WTC11 (cell line): ENCODE measurements at regions not wholly inside any gene's neighbourhood (a gene's known extent, or its start where the extent isn't known, plus 50 kb on each side); places are given as distances from the start of the nearest gene placed in this dataset.

Experiments used
- ATAC-seq: fragments of 200-7000 bp; cut with Tn5 transposase; 2 replicates; pipeline ENCODE4 v1.10.0; 2021; ENCODE audit warnings: mild to moderate bottlenecking, moderate library complexity
- CTCF ChIA-PET: fragments of 300-600 bp; sonication (Branson Sonifier 250); formaldehyde crosslinking; loops from one replicate; lab custom pipeline; 2021; ENCODE audit warnings: antibody characterized with exemption; lab: Charles Lee
- POLR2A ChIA-PET: fragments of 350-600 bp; sonication (Branson Sonifier 250); formaldehyde crosslinking; loops from one replicate; lab custom pipeline; 2021; ENCODE audit warnings: antibody characterized with exemption; lab: Charles Lee
- DNase-seq: peaks from one replicate; pipeline ENCODE4 v3.0.0; 2021; ENCODE audit warnings: low spot score
- H3K27ac Mint-ChIP-seq: 2 replicates; pipeline ENCODE4 v1.8.0; 2021; ENCODE audit warnings: mixed read lengths
- H3K27me3 Mint-ChIP-seq: 2 replicates; pipeline ENCODE4 v1.8.0; 2021; ENCODE audit warnings: low read depth, mild to moderate bottlenecking, moderate library complexity, mixed read lengths
- H3K36me3 Mint-ChIP-seq: 2 replicates; pipeline ENCODE4 v1.8.0; 2021; ENCODE audit warnings: mixed read lengths
- H3K4me1 Mint-ChIP-seq: 2 replicates; pipeline ENCODE4 v1.8.0; 2022; ENCODE audit warnings: mixed read lengths
- H3K4me3 Mint-ChIP-seq: 2 replicates; pipeline ENCODE4 v1.8.0; 2021; ENCODE audit warnings: mild to moderate bottlenecking, moderate library complexity, mixed read lengths
- H3K9me3 Mint-ChIP-seq: 2 replicates; pipeline ENCODE4 v1.8.0; 2021; ENCODE audit warnings: mixed read lengths
- ESRRA ChIP-seq: sonication (generic); formaldehyde crosslinking; IDR thresholded peaks from 2 replicates; pipeline ENCODE4 v1.8.1; 2022; ENCODE audit warnings: mild to moderate bottlenecking, missing genetic modification reagents, borderline replicate concordance
- NFATC4 ChIP-seq: fragments of 250-450 bp; sonication (Bioruptor Pico); IDR thresholded peaks from 2 replicates; pipeline ENCODE4 v1.9.0; 2021; ENCODE audit warnings: mild to moderate bottlenecking
- NFE2L1 ChIP-seq: sonication (generic); formaldehyde crosslinking; IDR thresholded peaks from 2 replicates; pipeline ENCODE4 v1.8.1; 2023; ENCODE audit warnings: missing genetic modification reagents
- SOX15 ChIP-seq: fragments of 250-450 bp; sonication (Bioruptor Pico); IDR thresholded peaks from 2 replicates; pipeline ENCODE4 v1.9.0; 2021; ENCODE audit warnings: mild to moderate bottlenecking
- SP1 ChIP-seq: sonication (generic); formaldehyde crosslinking; conservative IDR thresholded peaks from 2 replicates; pipeline ENCODE4 v1.8.1; 2022; ENCODE audit warnings: missing genetic modification reagents
- TEAD1 ChIP-seq: sonication (generic); formaldehyde crosslinking; IDR thresholded peaks from 2 replicates; pipeline ENCODE4 v1.8.0; 2022; ENCODE audit warnings: mild to moderate bottlenecking, missing genetic modification reagents
- ZNF138 ChIP-seq: sonication (generic); formaldehyde crosslinking; conservative IDR thresholded peaks from 2 replicates; pipeline ENCODE4 v1.8.1; 2022; ENCODE audit warnings: mild to moderate bottlenecking, moderate library complexity, missing genetic modification reagents
- ZNF317 ChIP-seq: sonication (generic); formaldehyde crosslinking; IDR thresholded peaks from 2 replicates; pipeline ENCODE4 v1.8.1; 2023; ENCODE audit warnings: low read depth, mild to moderate bottlenecking, moderate library complexity, missing genetic modification reagents, borderline replicate concordance
- ZNF396 ChIP-seq: fragments of 250-450 bp; sonication (Bioruptor Pico); IDR thresholded peaks from 2 replicates; pipeline ENCODE4 v1.8.0; 2021; ENCODE audit warnings: mild to moderate bottlenecking, moderate library complexity, borderline replicate concordance
- TF ChIP-seq, protein P1 (sequence below): sonication (generic); formaldehyde crosslinking; IDR thresholded peaks from 2 replicates; pipeline ENCODE4 v1.8.1; 2023; ENCODE audit warnings: mild to moderate bottlenecking, missing genetic modification reagents, borderline replicate concordance
- TF ChIP-seq, protein P2 (sequence below): fragments of 250-450 bp; sonication (Bioruptor Pico); IDR thresholded peaks from 2 replicates; pipeline ENCODE4 v2.1.2; 2022; ENCODE audit warnings: mild to moderate bottlenecking, moderate library complexity
- TF ChIP-seq, protein P3 (sequence below): sonication (generic); formaldehyde crosslinking; IDR thresholded peaks from 2 replicates; pipeline ENCODE4 v1.8.1; 2022; ENCODE audit warnings: low read depth, mild to moderate bottlenecking, moderate library complexity, missing genetic modification reagents, borderline replicate concordance
- TF ChIP-seq, protein P4 (sequence below): sonication (generic); formaldehyde crosslinking; IDR thresholded peaks from 2 replicates; pipeline ENCODE4 v1.8.1; 2023; ENCODE audit warnings: mild to moderate bottlenecking, missing genetic modification reagents
- TF ChIP-seq, protein P5 (sequence below): fragments of 250-450 bp; sonication (Bioruptor Pico); IDR thresholded peaks from 2 replicates; pipeline ENCODE4 v1.9.0; 2021; ENCODE audit warnings: mild to moderate bottlenecking
- TF ChIP-seq, protein P6 (sequence below): fragments of 200-600 bp; IDR thresholded peaks from 2 replicates; pipeline ENCODE4 v1.8.0; 2022; ENCODE audit warnings: antibody characterized with exemption

DNA sequence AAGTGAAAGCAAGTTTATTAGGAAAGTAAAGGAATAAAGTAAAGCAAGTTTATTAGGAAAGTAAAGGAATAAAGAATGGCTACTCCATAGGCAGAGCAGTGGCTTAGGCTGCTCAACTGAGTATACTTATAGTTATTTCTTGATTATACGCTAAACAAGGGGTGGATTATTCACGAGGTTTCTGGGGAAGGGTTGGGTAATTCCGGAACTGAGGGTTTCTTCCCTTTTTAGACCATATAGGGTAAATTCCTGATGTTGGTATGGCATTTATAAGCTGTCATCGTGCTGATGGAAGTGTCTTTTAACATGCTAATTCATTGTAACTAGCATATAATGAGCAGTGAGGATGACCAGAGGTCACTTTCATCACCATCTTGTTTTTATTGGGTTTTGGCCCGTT is 194.3 kb downstream of the DLEU7 start (continued):
- TF ChIP-seq, protein P1, sequence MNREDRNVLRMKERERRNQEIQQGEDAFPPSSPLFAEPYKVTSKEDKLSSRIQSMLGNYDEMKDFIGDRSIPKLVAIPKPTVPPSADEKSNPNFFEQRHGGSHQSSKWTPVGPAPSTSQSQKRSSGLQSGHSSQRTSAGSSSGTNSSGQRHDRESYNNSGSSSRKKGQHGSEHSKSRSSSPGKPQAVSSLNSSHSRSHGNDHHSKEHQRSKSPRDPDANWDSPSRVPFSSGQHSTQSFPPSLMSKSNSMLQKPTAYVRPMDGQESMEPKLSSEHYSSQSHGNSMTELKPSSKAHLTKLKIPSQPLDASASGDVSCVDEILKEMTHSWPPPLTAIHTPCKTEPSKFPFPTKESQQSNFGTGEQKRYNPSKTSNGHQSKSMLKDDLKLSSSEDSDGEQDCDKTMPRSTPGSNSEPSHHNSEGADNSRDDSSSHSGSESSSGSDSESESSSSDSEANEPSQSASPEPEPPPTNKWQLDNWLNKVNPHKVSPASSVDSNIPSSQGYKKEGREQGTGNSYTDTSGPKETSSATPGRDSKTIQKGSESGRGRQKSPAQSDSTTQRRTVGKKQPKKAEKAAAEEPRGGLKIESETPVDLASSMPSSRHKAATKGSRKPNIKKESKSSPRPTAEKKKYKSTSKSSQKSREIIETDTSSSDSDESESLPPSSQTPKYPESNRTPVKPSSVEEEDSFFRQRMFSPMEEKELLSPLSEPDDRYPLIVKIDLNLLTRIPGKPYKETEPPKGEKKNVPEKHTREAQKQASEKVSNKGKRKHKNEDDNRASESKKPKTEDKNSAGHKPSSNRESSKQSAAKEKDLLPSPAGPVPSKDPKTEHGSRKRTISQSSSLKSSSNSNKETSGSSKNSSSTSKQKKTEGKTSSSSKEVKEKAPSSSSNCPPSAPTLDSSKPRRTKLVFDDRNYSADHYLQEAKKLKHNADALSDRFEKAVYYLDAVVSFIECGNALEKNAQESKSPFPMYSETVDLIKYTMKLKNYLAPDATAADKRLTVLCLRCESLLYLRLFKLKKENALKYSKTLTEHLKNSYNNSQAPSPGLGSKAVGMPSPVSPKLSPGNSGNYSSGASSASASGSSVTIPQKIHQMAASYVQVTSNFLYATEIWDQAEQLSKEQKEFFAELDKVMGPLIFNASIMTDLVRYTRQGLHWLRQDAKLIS (CRISPR knock-in tag): no peak
- no peak for TF ChIP-seq TEAD1 (CRISPR knock-in tag)
- TF ChIP-seq, protein P2, sequence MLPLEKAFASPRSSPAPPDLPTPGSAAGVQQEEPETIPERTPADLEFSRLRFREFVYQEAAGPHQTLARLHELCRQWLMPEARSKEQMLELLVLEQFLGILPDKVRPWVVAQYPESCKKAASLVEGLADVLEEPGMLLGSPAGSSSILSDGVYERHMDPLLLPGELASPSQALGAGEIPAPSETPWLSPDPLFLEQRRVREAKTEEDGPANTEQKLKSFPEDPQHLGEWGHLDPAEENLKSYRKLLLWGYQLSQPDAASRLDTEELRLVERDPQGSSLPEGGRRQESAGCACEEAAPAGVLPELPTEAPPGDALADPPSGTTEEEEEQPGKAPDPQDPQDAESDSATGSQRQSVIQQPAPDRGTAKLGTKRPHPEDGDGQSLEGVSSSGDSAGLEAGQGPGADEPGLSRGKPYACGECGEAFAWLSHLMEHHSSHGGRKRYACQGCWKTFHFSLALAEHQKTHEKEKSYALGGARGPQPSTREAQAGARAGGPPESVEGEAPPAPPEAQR (CRISPR knock-in tag): no peak
- TF ChIP-seq, protein P3, sequence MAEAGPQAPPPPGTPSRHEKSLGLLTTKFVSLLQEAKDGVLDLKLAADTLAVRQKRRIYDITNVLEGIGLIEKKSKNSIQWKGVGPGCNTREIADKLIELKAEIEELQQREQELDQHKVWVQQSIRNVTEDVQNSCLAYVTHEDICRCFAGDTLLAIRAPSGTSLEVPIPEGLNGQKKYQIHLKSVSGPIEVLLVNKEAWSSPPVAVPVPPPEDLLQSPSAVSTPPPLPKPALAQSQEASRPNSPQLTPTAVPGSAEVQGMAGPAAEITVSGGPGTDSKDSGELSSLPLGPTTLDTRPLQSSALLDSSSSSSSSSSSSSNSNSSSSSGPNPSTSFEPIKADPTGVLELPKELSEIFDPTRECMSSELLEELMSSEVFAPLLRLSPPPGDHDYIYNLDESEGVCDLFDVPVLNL (CRISPR knock-in tag): no peak
- no peak for TF ChIP-seq ESRRA (CRISPR knock-in tag)
- TF ChIP-seq, all 79 proteins: peak for 0

DNA sequence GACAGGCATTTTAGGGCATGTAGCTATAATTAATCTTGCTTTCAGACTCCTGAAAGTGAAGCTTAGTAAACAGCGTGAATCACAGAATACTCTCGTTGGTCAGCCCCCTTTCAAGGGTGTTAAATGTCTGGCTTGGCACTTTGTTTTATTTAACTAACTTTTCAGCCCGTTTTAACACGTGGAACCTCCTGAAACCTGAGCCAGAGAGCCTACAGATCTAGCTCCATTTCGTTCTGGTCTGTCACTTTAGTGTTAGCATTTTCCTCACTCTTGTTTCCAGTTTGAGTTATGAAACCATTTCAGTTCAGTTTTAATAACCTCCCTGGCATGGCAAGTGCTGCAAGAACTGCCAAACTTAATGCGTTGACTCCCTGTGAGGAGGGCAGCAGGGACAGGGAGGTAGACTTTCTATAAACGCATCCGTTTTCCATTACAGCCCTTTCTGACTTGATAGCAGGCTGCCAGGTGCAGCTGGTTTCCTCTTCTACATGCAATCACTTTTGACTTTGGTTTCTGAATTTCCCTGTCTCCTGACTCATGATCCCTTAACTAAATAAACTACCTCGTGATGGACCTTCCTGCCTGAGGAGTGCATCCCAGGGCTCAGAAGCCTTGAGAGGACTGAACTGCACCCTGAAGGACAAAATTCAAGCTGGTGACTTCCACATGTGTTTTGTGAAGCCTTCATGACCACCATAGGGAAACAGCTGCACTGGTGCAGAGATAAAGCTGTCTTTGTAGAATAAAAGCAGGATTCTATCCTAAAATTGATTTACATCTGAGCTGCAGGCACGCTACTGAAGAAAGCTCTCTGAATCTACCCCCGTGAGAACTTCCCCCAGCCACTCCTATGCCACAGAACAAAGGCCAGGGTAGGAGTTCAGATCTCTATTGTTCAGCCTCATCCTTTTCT is 192.6 kb downstream of the DLEU7 start:
- no peaks in the 10 kb centered on the region for H3K9me3 Mint-ChIP-seq
- H3K36me3 Mint-ChIP-seq: no peaks in the 10 kb centered on the region
- no peak overlapping the region for H3K4me3 Mint-ChIP-seq
- no peak overlapping the region for H3K27ac Mint-ChIP-seq
- H3K4me1 Mint-ChIP-seq: peaks cover 2% of the 10 kb centered on the region; the same call in 1 of the 2 replicates
- H3K27me3 Mint-ChIP-seq: no peaks in the 10 kb centered on the region
- CTCF ChIA-PET: interaction anchor here (1.3 kb wide), 1 partner anchor 150 kb away, joined by 4 read pairs; no protein-coding TSS in a partner anchor
- POLR2A ChIA-PET: interaction anchor here (0.6 kb wide), 2 partner anchors 14 to 754 kb away, joined by 3 to 4 read pairs; no protein-coding TSS in a partner anchor
- no peak for ATAC-seq
- no peak for DNase-seq
- TF ChIP-seq NFATC4: no peak
- TF ChIP-seq SP1 (CRISPR knock-in tag): no peak
- TF ChIP-seq ZNF138: no peak
- TF ChIP-seq ZNF317 (CRISPR knock-in tag): no peak
- no peak for TF ChIP-seq ZNF396 (CRISPR knock-in tag)
- TF ChIP-seq, protein P2 (CRISPR knock-in tag): no peak
- TF ChIP-seq, protein P1 (CRISPR knock-in tag): no peak
- TF ChIP-seq NFE2L1 (CRISPR knock-in tag): no peak
- TF ChIP-seq, protein P4, sequence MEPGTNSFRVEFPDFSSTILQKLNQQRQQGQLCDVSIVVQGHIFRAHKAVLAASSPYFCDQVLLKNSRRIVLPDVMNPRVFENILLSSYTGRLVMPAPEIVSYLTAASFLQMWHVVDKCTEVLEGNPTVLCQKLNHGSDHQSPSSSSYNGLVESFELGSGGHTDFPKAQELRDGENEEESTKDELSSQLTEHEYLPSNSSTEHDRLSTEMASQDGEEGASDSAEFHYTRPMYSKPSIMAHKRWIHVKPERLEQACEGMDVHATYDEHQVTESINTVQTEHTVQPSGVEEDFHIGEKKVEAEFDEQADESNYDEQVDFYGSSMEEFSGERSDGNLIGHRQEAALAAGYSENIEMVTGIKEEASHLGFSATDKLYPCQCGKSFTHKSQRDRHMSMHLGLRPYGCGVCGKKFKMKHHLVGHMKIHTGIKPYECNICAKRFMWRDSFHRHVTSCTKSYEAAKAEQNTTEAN (CRISPR knock-in tag): no peak
- no peak for TF ChIP-seq ESRRA (CRISPR knock-in tag)
- TF ChIP-seq, protein P5, sequence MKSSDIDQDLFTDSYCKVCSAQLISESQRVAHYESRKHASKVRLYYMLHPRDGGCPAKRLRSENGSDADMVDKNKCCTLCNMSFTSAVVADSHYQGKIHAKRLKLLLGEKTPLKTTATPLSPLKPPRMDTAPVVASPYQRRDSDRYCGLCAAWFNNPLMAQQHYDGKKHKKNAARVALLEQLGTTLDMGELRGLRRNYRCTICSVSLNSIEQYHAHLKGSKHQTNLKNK: no peak
- no peak for TF ChIP-seq SOX15
- TF ChIP-seq, protein P6, sequence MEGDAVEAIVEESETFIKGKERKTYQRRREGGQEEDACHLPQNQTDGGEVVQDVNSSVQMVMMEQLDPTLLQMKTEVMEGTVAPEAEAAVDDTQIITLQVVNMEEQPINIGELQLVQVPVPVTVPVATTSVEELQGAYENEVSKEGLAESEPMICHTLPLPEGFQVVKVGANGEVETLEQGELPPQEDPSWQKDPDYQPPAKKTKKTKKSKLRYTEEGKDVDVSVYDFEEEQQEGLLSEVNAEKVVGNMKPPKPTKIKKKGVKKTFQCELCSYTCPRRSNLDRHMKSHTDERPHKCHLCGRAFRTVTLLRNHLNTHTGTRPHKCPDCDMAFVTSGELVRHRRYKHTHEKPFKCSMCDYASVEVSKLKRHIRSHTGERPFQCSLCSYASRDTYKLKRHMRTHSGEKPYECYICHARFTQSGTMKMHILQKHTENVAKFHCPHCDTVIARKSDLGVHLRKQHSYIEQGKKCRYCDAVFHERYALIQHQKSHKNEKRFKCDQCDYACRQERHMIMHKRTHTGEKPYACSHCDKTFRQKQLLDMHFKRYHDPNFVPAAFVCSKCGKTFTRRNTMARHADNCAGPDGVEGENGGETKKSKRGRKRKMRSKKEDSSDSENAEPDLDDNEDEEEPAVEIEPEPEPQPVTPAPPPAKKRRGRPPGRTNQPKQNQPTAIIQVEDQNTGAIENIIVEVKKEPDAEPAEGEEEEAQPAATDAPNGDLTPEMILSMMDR: no peak
